HUES64 (cell line): ENCODE measurements at regions not wholly inside any gene's neighbourhood (a gene's known extent, or its start where the extent isn't known, plus 50 kb on each side); places are given as distances from the start of the nearest gene placed in this dataset.
"Not testable (repeated sequence)": the region's sequence is repeated elsewhere in the genome, so short reads cannot be mapped to it uniquely, and the experiment has no call there.

Source experiments
- H3K27ac ChIP-seq: 2 replicates; pipeline ENCODE4 v1.7.0; 2013; ENCODE audit warnings: low read depth, low read length, inconsistent platforms
- H3K27me3 ChIP-seq: 2 replicates; pipeline ENCODE4 v1.6.1; 2013; ENCODE audit warnings: mild to moderate bottlenecking, low read length; ENCODE audit not compliant: insufficient read depth
- H3K36me3 ChIP-seq: 2 replicates; pipeline ENCODE4 v1.6.1; 2013; ENCODE audit warnings: mild to moderate bottlenecking, low read length; ENCODE audit not compliant: insufficient read depth
- H3K4me1 ChIP-seq: 2 replicates; pipeline ENCODE4 v1.6.1; 2013; ENCODE audit warnings: mild to moderate bottlenecking, low read length, moderate library complexity; ENCODE audit not compliant: insufficient read depth
- H3K4me3 ChIP-seq: 2 replicates; pipeline ENCODE4 v1.5.1; 2013; ENCODE audit warnings: mild to moderate bottlenecking, low read length, moderate library complexity
- H3K9ac ChIP-seq: 2 replicates; pipeline ENCODE4 v1.6.1; 2013; ENCODE audit warnings: mild to moderate bottlenecking, low read depth, low read length
- H3K9me3 ChIP-seq: 2 replicates; pipeline ENCODE4 v1.6.1; 2013; ENCODE audit warnings: low read depth, low read length; ENCODE audit not compliant: insufficient read depth
- WGBS: fragments of 150-250, 120-280 bp; methylation state at CpG from one replicate; pipeline ENCODE4 v1.1.7; 2013; ENCODE audit warnings: missing lambda C conversion rate; 5-methylcytosine and 5-hydroxymethylcytosine counted together

- Histone ChIP-seq H3K27me3 (no peaks in the 10 kb centered on the region), H3K4me1 (peaks cover 23% of the 10 kb centered on the region), H3K36me3 (no peaks in the 10 kb centered on the region), H3K4me3 (no peak overlapping the region), H3K9me3 (no peaks in the 10 kb centered on the region), H3K9ac (no peak overlapping the region), H3K27ac (no peak overlapping the region)
- WGBS: 94% methylated on average over 4 of the region's 4 CpGs
These were observed 105.4 kb downstream of the SNX5 start for GRCh38 chr20:17863209-17863576.

- 86% methylated on average over 1 of the region's 1 CpG for WGBS
- H3K4me1 ChIP-seq: peaks cover 15% of the 10 kb centered on the region; the same call in 1 of the 2 replicates
These were observed 106.4 kb downstream of the SNX5 start for GRCh38 chr20:17862171-17862570.

GRCh38 chr20:17861620-17862019 lies 107.0 kb downstream of the SNX5 start:
- H3K27me3 ChIP-seq, H3K27ac ChIP-seq, H3K9ac ChIP-seq, H3K4me3 ChIP-seq, H3K9me3 ChIP-seq, H3K36me3 ChIP-seq: not testable (repeated sequence)
- H3K4me1 ChIP-seq: peaks cover 15% of the 10 kb centered on the region; the same call in 1 of the 2 replicates
- 95% methylated on average over 9 of the region's 9 CpGs for WGBS

More at GRCh38 chr20:17862171-17862570, 106.4 kb downstream of the SNX5 start:
- H3K36me3 ChIP-seq: no peaks in the 10 kb centered on the region
- no peak overlapping the region for H3K9ac ChIP-seq
- no peak overlapping the region for H3K27ac ChIP-seq
- H3K4me3 ChIP-seq: no peak overlapping the region
- no peaks in the 10 kb centered on the region for H3K27me3 ChIP-seq
- no peaks in the 10 kb centered on the region for H3K9me3 ChIP-seq

- Histone ChIP-seq H3K27ac (no peak overlapping the region), H3K27me3 (no peaks in the 10 kb centered on the region), H3K4me1 (peaks cover 15% of the 10 kb centered on the region; the same call in 1 of the 2 replicates), H3K9ac (no peak overlapping the region), H3K9me3 (no peaks in the 10 kb centered on the region), H3K4me3 (no peak overlapping the region), H3K36me3 (no peaks in the 10 kb centered on the region)
- WGBS: 82% methylated on average over 15 of the region's 15 CpGs
These were observed 108.0 kb downstream of the SNX5 start for GRCh38 chr20:17860301-17861197.

- no peak overlapping the region for H3K27ac ChIP-seq
- H3K4me1 ChIP-seq: peaks cover 15% of the 10 kb centered on the region; the same call in 1 of the 2 replicates
- H3K27me3 ChIP-seq: no peaks in the 10 kb centered on the region
- WGBS: 78% methylated on average over 22 of the region's 22 CpGs
- H3K4me3 ChIP-seq: no peak overlapping the region
- no peaks in the 10 kb centered on the region for H3K36me3 ChIP-seq
- H3K9me3 ChIP-seq: no peaks in the 10 kb centered on the region
- H3K9ac ChIP-seq: no peak overlapping the region
These were observed 108.9 kb downstream of the SNX5 start for GRCh38 chr20:17859616-17860232.

GRCh38 chr20:17859002-17859615 lies 109.5 kb downstream of the SNX5 start:
- H3K27ac ChIP-seq: no peak overlapping the region
- WGBS: 91% methylated on average over 7 of the region's 7 CpGs
- no peaks in the 10 kb centered on the region for H3K27me3 ChIP-seq
- no peaks in the 10 kb centered on the region for H3K9me3 ChIP-seq
- no peak overlapping the region for H3K9ac ChIP-seq
- H3K36me3 ChIP-seq: no peaks in the 10 kb centered on the region
- H3K4me1 ChIP-seq: peaks cover 16% of the 10 kb centered on the region
- no peak overlapping the region for H3K4me3 ChIP-seq

GRCh38 chr20:17858450-17859001 lies 110.1 kb downstream of the SNX5 start:
- H3K9me3 ChIP-seq: no peaks in the 10 kb centered on the region
- H3K9ac ChIP-seq: no peak overlapping the region
- no peaks in the 10 kb centered on the region for H3K36me3 ChIP-seq
- peaks cover 22% of the 10 kb centered on the region for H3K4me1 ChIP-seq
- H3K4me3 ChIP-seq: no peak overlapping the region
- H3K27ac ChIP-seq: no peak overlapping the region
- no peaks in the 10 kb centered on the region for H3K27me3 ChIP-seq
- 95% methylated on average over 13 of the region's 13 CpGs for WGBS

- Histone ChIP-seq H3K9me3 (no peaks in the 10 kb centered on the region), H3K27me3 (no peaks in the 10 kb centered on the region), H3K36me3 (no peaks in the 10 kb centered on the region), H3K4me3 (no peak overlapping the region), H3K27ac (no peak overlapping the region), H3K9ac (no peak overlapping the region), H3K4me1 (peaks cover 28% of the 10 kb centered on the region)
- 94% methylated on average over 4 of the region's 4 CpGs for WGBS
These were observed 110.8 kb downstream of the SNX5 start for GRCh38 chr20:17857639-17858449.

- Histone ChIP-seq H3K27me3 (no peaks in the 10 kb centered on the region), H3K9me3 (no peaks in the 10 kb centered on the region), H3K9ac (no peak overlapping the region), H3K27ac (no peak overlapping the region), H3K4me3 (no peak overlapping the region), H3K4me1 (peaks cover 28% of the 10 kb centered on the region), H3K36me3 (no peaks in the 10 kb centered on the region)
- WGBS: 92% methylated on average over 4 of the region's 5 CpGs
These were observed 111.6 kb downstream of the SNX5 start for GRCh38 chr20:17856837-17857605.

GRCh38 chr20:17856024-17856564 lies 112.5 kb downstream of the SNX5 start:
- Histone ChIP-seq H3K9me3 (no peaks in the 10 kb centered on the region), H3K4me3 (no peak overlapping the region), H3K27ac (no peak overlapping the region), H3K36me3 (no peaks in the 10 kb centered on the region), H3K4me1 (peaks cover 27% of the 10 kb centered on the region), H3K27me3 (no peaks in the 10 kb centered on the region), H3K9ac (no peak overlapping the region)
- 87% methylated on average over 3 of the region's 3 CpGs for WGBS
